GM21528 (cell line): ENCODE measurements at regions not wholly inside any gene's neighbourhood (a gene's known extent, or its start where the extent isn't known, plus 50 kb on each side); places are given as distances from the start of the nearest gene placed in this dataset.
"Not testable (repeated sequence)": the region's sequence is repeated elsewhere in the genome, so short reads cannot be mapped to it uniquely, and the experiment has no call there.

ENCODE experiments used
- ATAC-seq: cut with Tn5 transposase; IDR thresholded peaks from one replicate; pipeline ENCODE4 v1.9.1; 2021; ENCODE audit warnings: mild to moderate bottlenecking, moderate library complexity; ENCODE audit not compliant: unreplicated experiment, low FRiP score

GRCh38 chr12:89781156-89781555, 72.5 kb upstream of the ATP2B1 start:
- no peak for ATAC-seq

- ATAC-seq: no peak
Measured at GRCh38 chr12:89779090-89779489, 70.5 kb upstream of the ATP2B1 start.

- no peak for ATAC-seq
Measured at GRCh38 chr12:89777733-89778379, 69.2 kb upstream of the ATP2B1 start.

GRCh38 chr12:89775986-89776365, 67.3 kb upstream of the ATP2B1 start:
- no peak for ATAC-seq

GRCh38 chr12:89775063-89775985, 66.7 kb upstream of the ATP2B1 start:
- ATAC-seq: no peak

GRCh38 chr12:89774645-89775044, 66.0 kb upstream of the ATP2B1 start:
- ATAC-seq: no peak

GRCh38 chr12:89770391-89770790, 61.8 kb upstream of the ATP2B1 start:
- ATAC-seq: no peak

- no peak for ATAC-seq
Measured at GRCh38 chr12:89769483-89769818, 60.8 kb upstream of the ATP2B1 start.

GRCh38 chr12:89768586-89769482, 60.2 kb upstream of the ATP2B1 start:
- ATAC-seq: no peak

GRCh38 chr12:89765959-89766824, 57.6 kb upstream of the ATP2B1 start:
- ATAC-seq: peak; percentile 74

GRCh38 chr12:89764164-89764563, 55.5 kb upstream of the ATP2B1 start:
- ATAC-seq: not testable (repeated sequence)

GRCh38 chr12:89762498-89763170, 54.0 kb upstream of the ATP2B1 start:
- ATAC-seq: no peak

GRCh38 chr12:89760783-89761182, 52.1 kb upstream of the ATP2B1 start:
- no peak for ATAC-seq
